GM23248 (cell line): ENCODE measurements at regions not wholly inside any gene's neighbourhood (a gene's known extent, or its start where the extent isn't known, plus 50 kb on each side); places are given as distances from the start of the nearest gene placed in this dataset.
A peak's percentile ranks its signal among the peaks of the same experiment; 100 is the strongest.

ENCODE experiments used
- DNase-seq: peaks from one replicate; pipeline ENCODE4 v3.0.0-alpha.2; 2015
- H2AFZ ChIP-seq: fragments of 200-600 bp; sonication (generic); 2 replicates; pipeline ENCODE4 v1.6.1; 2016; ENCODE audit warnings: antibody characterized with exemption
- H3F3A ChIP-seq: fragments of 200-600 bp; sonication (generic); 2 replicates; pipeline ENCODE4 v1.6.1; 2016; ENCODE audit warnings: mild to moderate bottlenecking, antibody characterized with exemption, mixed run types; ENCODE audit not compliant: insufficient read depth
- H3K27ac ChIP-seq: fragments of 200-600 bp; sonication (generic); 2 replicates; pipeline ENCODE4 v1.5.1; 2016; ENCODE audit warnings: mild to moderate bottlenecking
- H3K27me3 ChIP-seq: fragments of 200-600 bp; sonication (generic); replicated peaks from 2 replicates; pipeline ENCODE4 v1.6.1; 2016; ENCODE audit warnings: mild to moderate bottlenecking; ENCODE audit not compliant: insufficient read depth
- H3K36me3 ChIP-seq: fragments of 200-600 bp; sonication (generic); 2 replicates; pipeline ENCODE4 v1.6.1; 2016; ENCODE audit warnings: low read depth, mild to moderate bottlenecking
- H3K4me1 ChIP-seq: fragments of 200-600 bp; sonication (generic); 2 replicates; pipeline ENCODE4 v1.6.1; 2016; ENCODE audit warnings: mild to moderate bottlenecking; ENCODE audit not compliant: insufficient read depth
- H3K4me2 ChIP-seq: fragments of 200-600 bp; sonication (generic); one replicate; pipeline ENCODE4 v1.6.1; 2016; ENCODE audit warnings: mild to moderate bottlenecking; ENCODE audit not compliant: unreplicated experiment
- H3K4me3 ChIP-seq: fragments of 200-600 bp; sonication (generic); 2 replicates; pipeline ENCODE4 v1.5.1; 2016; ENCODE audit warnings: mild to moderate bottlenecking
- H3K79me2 ChIP-seq: fragments of 200-600 bp; sonication (generic); 2 replicates; pipeline ENCODE4 v1.6.1; 2016; ENCODE audit warnings: mild to moderate bottlenecking; ENCODE audit not compliant: insufficient read depth
- H3K9ac ChIP-seq: fragments of 200-600 bp; sonication (generic); 2 replicates; pipeline ENCODE4 v1.6.1; 2016; ENCODE audit warnings: mild to moderate bottlenecking
- H3K9me2 ChIP-seq: fragments of 200-600 bp; sonication (generic); 2 replicates; pipeline ENCODE4 v1.6.1; 2016; ENCODE audit warnings: mixed run types, mild to moderate bottlenecking, moderate library complexity; ENCODE audit not compliant: insufficient read depth
- H3K9me3 ChIP-seq: fragments of 200-600 bp; sonication (generic); one replicate; pipeline ENCODE4 v1.6.1; 2017; ENCODE audit warnings: low read depth
- H4K20me1 ChIP-seq: fragments of 200-600 bp; sonication (generic); 2 replicates; pipeline ENCODE4 v1.6.0; 2016; ENCODE audit not compliant: insufficient read depth
- EZH2 ChIP-seq: fragments of 200-600 bp; sonication (generic); IDR thresholded peaks from 2 replicates; pipeline ENCODE4 v1.6.1; 2018; ENCODE audit warnings: antibody characterized with exemption, mild to moderate bottlenecking; ENCODE audit not compliant: insufficient read depth, poor library complexity, severe bottlenecking
- EZH2phosphoT487 ChIP-seq: fragments of 200-600 bp; sonication (generic); IDR thresholded peaks from 2 replicates; pipeline ENCODE4 v1.6.1; 2018; ENCODE audit warnings: antibody characterized with exemption, moderate library complexity, mild to moderate bottlenecking, low read depth; ENCODE audit not compliant: insufficient read depth
- WGBS, 2 experiments: methylation state at CpG; one replicate each; pipeline ENCODE4 v1.1.6; 2015 to 2017; ENCODE audit warnings: low lambda C conversion rate in 2 of 2, low coverage in 1 of 2; ENCODE audit errors: missing lambda C conversion rate in 2 of 2; 5-methylcytosine and 5-hydroxymethylcytosine counted together
- in situ Hi-C: fragments of 300-500 bp; cut with MboI; formaldehyde crosslinking; loops from 2 replicates; pipeline ENCODE4 v1.15.0; 2020

- Histone ChIP-seq H3K27ac (no peak overlapping the region), H3K9me3 (no peaks in the 10 kb centered on the region), H2AFZ (no peak overlapping the region), H3K9ac (no peak overlapping the region), H3K79me2 (no peaks in the 10 kb centered on the region), H3K4me1 (peaks cover 3% of the 10 kb centered on the region; the same call in 1 of the 2 replicates), H4K20me1 (no peaks in the 10 kb centered on the region), H3F3A (no peaks in the 10 kb centered on the region), H3K27me3 (no peaks in the 10 kb centered on the region), H3K4me2 (no peak overlapping the region), H3K36me3 (no peaks in the 10 kb centered on the region), H3K4me3 (no peak overlapping the region), H3K9me2 (no peaks in the 10 kb centered on the region)
- in situ Hi-C loops, result no loop called here
- peak; percentile 5 for DNase-seq
- WGBS, 2 experiments, result 87 to 89% methylated on average over 4 of the region's 4 CpGs
- TF ChIP-seq EZH2phosphoT487, result no peak
- no peak for TF ChIP-seq EZH2
Measured at GRCh38 chr7:15863951-15864625, 177.6 kb upstream of the MEOX2 start.

- H3K36me3 ChIP-seq, result no peaks in the 10 kb centered on the region
- H3F3A ChIP-seq, result no peaks in the 10 kb centered on the region
- H3K4me3 ChIP-seq, result no peak overlapping the region
- H3K9me2 ChIP-seq, result no peaks in the 10 kb centered on the region
- H3K27me3 ChIP-seq, result no peaks in the 10 kb centered on the region
- no peaks in the 10 kb centered on the region for H3K79me2 ChIP-seq
- no peak overlapping the region for H3K27ac ChIP-seq
- peaks cover 3% of the 10 kb centered on the region; the same call in 1 of the 2 replicates for H3K4me1 ChIP-seq
- no peak overlapping the region for H2AFZ ChIP-seq
- no peak for DNase-seq
- no peak overlapping the region for H3K9ac ChIP-seq
- TF ChIP-seq EZH2phosphoT487 (no peak), EZH2 (no peak)
- in situ Hi-C loops, result no loop called here
- no peak overlapping the region for H3K4me2 ChIP-seq
- no peaks in the 10 kb centered on the region for H4K20me1 ChIP-seq
- H3K9me3 ChIP-seq, result no peaks in the 10 kb centered on the region
Measured at GRCh38 chr7:15862781-15863165, 176.3 kb upstream of the MEOX2 start.

GRCh38 chr7:15862016-15862780, 175.7 kb upstream of the MEOX2 start:
- Histone ChIP-seq H3K9me2 (no peaks in the 10 kb centered on the region), H3F3A (no peaks in the 10 kb centered on the region), H3K79me2 (no peaks in the 10 kb centered on the region), H3K4me3 (no peak overlapping the region), H2AFZ (no peak overlapping the region), H3K9me3 (no peaks in the 10 kb centered on the region), H3K27ac (no peak overlapping the region), H3K4me1 (peaks cover 3% of the 10 kb centered on the region; the same call in 1 of the 2 replicates), H3K4me2 (no peak overlapping the region), H3K36me3 (no peaks in the 10 kb centered on the region), H3K9ac (no peak overlapping the region), H3K27me3 (no peaks in the 10 kb centered on the region), H4K20me1 (no peaks in the 10 kb centered on the region)
- no peak for DNase-seq
- no peak for TF ChIP-seq EZH2phosphoT487
- TF ChIP-seq EZH2, result no peak
- WGBS, 2 experiments, result 40 to 43% methylated on average over 4 of the region's 4 CpGs
- in situ Hi-C loops, result no loop called here

- no peaks in the 10 kb centered on the region for H4K20me1 ChIP-seq
- no peaks in the 10 kb centered on the region for H3K9me2 ChIP-seq
- no peak overlapping the region for H3K4me2 ChIP-seq
- H3K9ac ChIP-seq, result no peak overlapping the region
- DNase-seq, result no peak
- 85 to 88% methylated on average over 1 of the region's 1 CpG for WGBS, 2 experiments
- H3K27ac ChIP-seq, result no peak overlapping the region
- no peaks in the 10 kb centered on the region for H3F3A ChIP-seq
- H3K36me3 ChIP-seq, result no peaks in the 10 kb centered on the region
- H3K4me3 ChIP-seq, result no peak overlapping the region
- peaks cover 3% of the 10 kb centered on the region; the same call in 1 of the 2 replicates for H3K4me1 ChIP-seq
- no peak overlapping the region for H2AFZ ChIP-seq
- H3K79me2 ChIP-seq, result no peaks in the 10 kb centered on the region
- in situ Hi-C loops, result no loop called here
- no peak for TF ChIP-seq EZH2phosphoT487
- H3K27me3 ChIP-seq, result no peaks in the 10 kb centered on the region
- H3K9me3 ChIP-seq, result no peaks in the 10 kb centered on the region
Measured at GRCh38 chr7:15860264-15860949, 173.9 kb upstream of the MEOX2 start.
